Stimulated activated naive CD4-positive, alpha-beta T cell (primary cell): ENCODE measurements at regions not wholly inside any gene's neighbourhood (a gene's known extent, or its start where the extent isn't known, plus 50 kb on each side); places are given as distances from the start of the nearest gene placed in this dataset.
"Not testable (repeated sequence)": the region's sequence is repeated elsewhere in the genome, so short reads cannot be mapped to it uniquely, and the experiment has no call there.

Experiments used
- DNase-seq, 6 experiments: peaks; one replicate each; lab custom pipeline; 2025; lab: John Stamatoyannopoulos, UW

DNA sequence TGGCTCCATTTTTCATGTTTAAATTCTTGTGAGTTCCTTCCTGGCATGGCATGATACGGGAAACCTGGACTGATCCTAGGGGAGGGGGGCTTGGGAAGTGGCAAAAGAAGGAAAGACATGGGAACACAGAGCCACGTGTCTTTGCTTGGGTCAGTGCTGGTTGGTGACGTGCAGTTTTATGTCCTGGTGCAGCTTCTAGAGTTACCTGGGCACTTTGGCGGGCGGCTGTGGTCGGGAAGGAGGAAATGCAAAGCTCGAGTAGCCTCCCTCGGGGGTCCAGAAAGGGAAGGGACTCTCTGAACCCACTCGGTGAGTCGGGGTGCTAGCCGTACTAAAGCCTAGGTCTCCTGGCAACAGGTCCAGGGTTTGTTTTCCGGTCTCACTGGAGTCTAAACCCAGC is 94.6 kb downstream of the APOB start:
- no peak for DNase-seq

DNA sequence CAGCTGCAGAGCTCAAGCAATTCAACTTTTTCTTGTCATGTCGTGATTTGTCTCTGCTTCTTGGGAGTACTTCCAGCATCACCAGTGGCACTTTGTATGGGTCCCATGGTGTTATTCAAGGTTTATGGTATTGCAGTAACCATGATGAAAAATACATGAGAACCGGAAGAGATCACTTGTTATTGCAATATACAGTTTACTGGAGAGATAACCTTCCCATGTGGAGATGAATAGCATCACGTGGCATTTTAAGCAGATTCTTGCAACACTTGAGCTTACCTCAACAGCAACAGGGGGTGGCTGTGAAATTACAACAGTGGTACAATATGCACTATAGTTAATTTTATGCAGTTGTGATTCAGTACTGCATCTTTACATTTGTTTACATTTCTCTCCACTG is 97.4 kb downstream of the APOB start:
- no peak for DNase-seq

DNA sequence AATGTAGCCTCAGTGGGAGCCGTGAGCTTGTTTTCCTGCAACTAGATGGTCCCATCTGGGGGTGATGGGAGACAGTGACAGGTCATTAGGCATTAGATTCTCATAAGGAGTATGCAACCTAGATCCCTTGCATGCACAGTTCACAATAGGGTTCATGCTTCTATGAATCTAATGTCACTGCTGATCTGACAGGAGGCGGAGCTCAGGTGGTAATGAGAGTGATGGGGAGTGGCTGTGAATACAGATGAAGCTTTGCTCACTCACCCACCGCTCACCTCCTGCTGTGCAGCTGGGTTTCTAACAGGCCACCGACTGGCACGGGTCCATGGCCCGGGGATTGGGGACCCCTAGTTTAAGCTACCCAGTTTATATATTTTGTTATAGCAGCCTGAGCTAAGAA is 100.2 kb downstream of the APOB start:
- not testable (repeated sequence) for DNase-seq

- DNase-seq: no peak
Observed at GRCh38 chr2:20942646-20943125, 101.2 kb downstream of the APOB start.

GRCh38 chr2:20940856-20941255 is 103.0 kb downstream of the APOB start:
- DNase-seq: no peak

DNA sequence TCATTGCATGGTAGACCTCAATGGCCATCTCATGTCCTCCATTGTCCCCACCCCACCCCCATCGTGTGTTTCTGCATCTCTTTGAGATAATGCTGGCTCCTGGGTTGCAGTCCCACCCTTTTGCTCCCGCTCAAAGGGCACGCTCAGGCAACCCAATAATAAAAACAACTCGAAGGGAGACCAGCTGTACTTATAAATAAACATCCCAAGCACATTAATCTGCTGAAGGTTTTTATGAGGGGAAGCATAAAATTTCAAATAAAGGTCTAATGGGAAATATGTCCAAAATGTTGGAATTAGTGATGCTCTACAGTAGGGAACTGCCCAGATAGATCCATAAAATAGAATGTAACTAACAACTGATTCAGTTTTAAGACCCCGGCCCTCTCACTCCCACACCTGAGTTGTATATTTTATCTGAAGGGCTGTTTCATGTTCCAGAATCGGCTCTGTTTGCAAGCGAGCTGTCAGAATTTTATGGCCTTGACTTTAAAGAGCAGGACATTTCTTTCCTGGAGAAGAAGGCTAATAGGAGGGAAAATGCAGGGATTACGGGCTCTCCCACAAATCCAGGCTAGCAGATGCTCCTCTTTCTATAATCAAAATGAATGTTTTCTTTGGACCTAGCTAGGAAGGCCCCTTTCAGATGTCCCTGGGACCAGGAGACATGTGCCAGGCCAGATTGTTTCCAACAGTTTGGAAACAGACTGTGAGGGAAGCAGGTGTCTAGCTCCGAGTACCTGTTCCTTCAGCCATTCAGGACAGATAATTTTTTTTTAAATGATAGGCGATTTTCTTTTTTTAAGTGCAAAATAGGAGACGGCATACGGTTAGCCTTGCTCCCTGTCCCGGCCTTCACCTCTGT is 103.7 kb downstream of the APOB start:
- no peak for DNase-seq

DNA sequence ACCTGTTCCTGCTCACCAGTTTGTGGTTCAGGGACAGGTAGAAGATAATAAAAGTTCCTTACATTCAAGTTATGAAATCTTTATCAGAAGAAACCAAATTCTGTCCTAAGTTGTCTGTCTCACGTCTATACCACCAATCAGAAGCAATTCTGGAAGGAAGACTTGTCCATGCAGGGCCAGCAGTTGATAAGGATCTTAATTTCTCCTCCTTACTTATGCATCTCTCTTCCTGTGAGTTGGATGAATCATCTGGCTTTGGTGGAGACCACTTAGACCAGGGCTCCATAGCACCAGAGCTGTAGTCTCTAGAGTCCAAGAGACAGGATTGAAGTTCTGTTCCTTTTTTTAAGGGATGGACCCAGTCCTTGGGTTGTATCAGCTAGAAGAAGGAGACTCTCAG is 106.5 kb downstream of the APOB start:
- no peak for DNase-seq

DNA sequence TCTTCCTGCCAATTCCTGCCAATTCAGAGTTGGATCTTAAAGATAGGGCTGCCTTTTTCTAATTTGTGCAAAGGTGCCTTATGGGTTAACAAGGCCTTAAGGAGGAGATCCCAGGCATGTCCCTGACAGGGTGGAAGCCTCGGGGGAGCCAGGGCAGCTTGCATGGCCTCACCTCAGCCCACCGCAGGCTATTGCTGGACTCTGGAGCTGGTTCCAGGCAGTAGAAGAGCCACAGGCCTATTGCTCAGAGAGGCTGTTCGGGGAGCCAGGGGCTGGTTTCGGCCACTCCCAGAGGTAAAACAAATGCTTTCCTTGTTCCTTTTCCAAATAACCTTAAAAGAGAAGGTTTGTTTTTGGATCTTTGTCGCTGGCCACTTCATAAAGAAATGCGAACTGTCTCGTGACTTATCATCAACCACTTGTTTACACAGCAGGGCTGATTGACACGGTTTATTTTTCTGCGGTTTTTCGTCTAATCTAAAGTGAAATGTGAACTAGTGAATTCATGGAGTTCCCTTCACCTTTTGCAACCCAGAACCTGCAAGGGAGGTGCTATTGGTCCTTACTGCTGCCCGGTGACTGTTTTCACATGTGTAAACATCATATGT is 108.6 kb downstream of the APOB start:
- no peak for DNase-seq

DNA sequence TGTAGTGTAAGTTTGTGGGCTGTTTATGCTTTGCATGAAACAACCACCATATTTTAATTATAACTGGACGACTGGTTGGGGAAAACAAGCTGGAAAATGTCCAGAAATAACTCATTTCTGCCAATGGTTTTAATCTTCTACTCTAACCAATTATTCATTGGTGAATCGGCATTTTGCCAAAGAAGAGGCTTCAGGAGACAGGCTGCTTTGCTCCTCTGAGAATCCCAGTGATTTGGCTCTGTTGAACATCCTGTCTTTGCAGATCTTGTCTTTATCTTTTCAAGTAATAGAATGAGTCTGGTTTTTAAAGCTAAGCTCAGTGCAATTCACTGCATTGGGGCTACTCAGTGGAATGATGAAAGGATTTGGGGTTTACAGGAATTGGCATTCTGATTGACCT is 109.6 kb downstream of the APOB start:
- no peak for DNase-seq

DNA sequence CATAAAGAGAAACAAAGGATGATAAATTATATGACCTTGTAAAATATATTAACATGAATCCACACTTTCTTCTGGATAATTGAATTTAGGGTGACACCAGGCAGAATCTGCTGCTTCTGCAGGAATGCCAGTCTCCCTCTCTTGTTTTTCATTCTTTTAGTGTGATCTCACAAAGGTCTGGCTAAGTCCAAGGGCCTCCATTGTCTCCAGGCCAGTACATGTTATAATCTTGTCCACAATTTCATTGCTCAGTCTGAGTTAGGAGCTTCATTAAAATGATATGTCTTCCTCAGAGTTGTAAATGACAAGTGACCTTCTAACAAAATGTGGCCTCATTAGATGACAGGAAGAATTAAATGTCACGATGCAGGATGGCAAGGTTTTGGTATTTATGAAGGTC is 110.2 kb downstream of the APOB start:
- DNase-seq: no peak

GRCh38 chr2:20931346-20931745 is 108.4 kb upstream of the LDAH start:
- DNase-seq: no peak

DNA sequence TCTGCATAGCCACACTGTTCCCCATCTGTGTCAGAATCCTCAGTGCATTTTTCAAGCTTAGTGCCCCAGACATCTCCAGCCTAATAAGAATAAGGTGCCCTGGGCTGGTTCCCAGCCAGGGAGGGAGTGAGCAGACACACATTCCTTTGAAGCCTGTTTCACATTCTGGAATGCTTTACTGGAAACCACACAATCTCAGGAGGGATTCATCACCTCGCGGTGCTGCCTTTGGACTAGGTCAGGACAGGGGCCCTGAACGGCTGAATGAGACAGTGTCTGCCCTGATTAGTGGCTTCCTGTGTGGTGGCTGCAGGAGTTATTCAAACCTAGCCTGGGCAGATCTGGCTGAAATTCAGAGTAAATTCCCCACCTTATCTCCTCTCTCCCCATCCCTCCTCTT is 108.0 kb upstream of the LDAH start:
- DNase-seq: no peak

- DNase-seq: no peak
Observed at GRCh38 chr2:20929721-20930120, 106.8 kb upstream of the LDAH start.

DNA sequence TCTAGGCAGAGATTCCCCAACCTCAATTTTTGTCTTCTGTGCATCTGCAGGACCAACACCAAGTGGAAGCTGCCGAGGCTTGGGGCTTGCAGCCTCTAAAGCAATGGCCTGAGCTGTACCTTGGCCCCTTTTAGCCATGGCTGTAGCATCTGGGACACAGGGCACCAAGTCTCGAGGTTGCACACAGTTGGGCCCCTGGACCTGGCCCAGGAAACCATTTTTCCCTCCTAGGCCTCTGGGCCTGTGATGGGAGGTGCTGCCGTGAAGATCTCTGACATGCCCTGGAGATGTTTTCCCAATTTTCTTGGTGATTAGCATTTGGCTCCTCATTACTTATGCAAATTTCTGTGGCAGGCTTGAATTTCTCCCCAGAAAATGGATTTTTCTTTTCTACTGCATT is 105.7 kb upstream of the LDAH start:
- no peak for DNase-seq

GRCh38 chr2:20925265-20925889 is 102.5 kb upstream of the LDAH start:
- DNase-seq: no peak

- no peak for DNase-seq
Observed at GRCh38 chr2:20919297-20919800, 96.4 kb upstream of the LDAH start.

DNA sequence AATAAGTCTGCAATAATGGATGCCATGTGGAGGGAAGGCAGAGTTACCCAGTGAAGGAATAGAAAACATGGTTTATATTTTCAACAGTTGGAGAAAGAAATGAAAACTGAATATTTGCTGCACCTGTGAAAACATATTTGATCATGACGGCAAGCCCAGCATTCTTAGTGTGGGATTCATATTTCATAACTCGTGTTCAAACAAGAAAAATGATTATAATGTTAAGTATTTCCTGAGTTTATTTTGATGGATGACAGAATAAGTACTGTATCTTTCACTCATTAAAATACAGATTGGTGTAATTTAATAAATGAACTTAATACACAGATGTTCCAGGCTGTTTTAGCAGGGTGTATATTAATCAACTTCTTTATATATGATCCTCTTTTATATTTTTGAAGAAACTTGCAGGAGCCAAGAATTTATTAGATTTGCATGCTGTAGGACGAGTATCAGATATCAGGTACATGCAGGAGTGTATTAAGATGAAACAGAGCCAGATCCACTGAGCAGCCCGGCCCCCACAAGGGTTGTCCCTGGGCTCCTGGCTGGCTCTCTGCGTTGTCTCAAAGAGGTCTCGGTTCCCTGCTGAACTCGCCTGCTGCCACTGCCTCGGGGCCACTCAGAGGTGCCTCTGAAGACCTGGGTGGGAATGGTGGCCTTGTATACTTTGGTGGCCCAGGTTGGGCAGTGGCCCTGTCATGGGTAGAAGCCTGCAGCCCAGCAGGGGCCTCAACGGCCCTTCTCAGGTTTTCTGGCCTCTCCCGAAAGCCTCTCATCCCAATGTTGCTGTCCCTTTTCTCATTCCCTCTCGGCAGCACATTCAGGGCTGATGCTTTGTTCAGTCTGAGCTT is 95.0 kb upstream of the LDAH start:
- DNase-seq: no peak

GRCh38 chr2:20917287-20917660 is 94.4 kb upstream of the LDAH start:
- no peak for DNase-seq

DNA sequence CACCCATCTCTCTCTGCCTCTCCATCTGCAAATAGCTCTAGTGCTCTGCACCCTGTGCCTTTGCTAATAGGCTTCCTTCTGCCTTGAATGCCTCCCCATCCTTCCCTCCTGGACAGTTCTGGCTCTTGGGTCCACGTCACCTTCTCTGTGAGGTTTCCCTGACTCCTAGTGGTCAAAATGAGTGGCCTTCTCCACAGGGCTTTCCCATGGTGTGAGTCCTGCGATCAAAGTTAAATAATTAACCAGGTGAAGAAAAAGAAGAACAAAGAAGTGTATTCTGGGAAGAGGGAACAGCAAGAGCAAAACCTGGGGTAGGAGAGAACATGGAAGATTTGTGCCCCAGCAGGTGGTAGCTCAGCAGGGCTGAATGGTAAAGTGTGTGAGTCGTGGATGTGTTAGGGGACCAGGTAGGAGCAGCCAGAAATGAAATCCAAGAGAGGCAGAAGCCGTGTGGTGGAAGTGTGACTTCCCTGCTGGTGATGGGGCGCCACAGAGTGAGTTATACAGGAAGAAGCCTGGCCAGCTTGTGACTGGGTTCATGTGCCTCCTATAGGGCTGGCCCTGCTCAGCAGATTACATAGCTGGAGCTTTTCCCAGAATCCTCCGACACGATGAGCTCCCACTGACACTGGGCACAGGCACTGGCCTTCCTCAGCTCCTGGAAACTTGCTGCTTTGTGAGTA is 93.8 kb upstream of the LDAH start:
- DNase-seq: no peak

DNA sequence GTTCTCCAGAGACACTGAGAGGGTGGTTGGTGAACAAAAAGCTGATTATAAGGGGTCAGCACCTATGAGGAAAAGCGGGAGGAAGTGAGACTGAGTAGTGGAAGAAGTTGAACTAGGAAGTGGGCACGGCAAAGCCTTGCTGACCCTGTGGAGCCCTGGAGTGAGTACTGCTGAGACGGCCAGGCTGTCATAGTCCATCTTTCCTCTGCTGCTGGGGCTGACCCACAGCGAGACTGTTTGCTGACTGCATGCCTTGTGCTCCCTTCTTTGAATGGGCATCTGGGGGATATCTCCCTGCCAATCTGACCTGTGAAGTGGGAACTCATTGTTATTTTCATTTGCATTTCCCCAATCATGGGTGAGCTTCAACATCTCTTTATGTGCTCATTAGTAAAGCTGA is 92.4 kb upstream of the LDAH start:
- no peak for DNase-seq

DNA sequence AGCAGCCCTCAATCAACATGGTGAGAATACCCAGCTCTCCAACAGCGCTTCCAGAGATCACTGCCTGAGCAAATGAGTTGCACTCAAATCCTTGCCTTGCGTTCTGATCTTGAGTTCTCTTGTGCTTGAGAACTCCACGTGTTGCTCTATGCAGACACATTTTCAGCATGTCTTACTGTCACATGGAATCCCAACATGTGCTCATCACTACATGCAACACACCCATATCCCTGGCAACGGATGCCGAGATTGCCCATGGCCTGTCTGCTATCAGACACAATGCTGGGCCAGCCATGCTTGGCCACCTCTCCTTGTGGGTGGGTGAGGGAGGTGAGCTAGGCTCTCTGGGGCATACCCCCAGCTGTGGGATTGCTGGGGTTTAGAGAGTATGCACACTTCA is 91.9 kb upstream of the LDAH start:
- DNase-seq: no peak

- DNase-seq: no peak
Observed at GRCh38 chr2:20914087-20914486, 91.2 kb upstream of the LDAH start.
